Endothelial cell of umbilical vein (primary cell): ENCODE measurements at regions not wholly inside any gene's neighbourhood (a gene's known extent, or its start where the extent isn't known, plus 50 kb on each side); places are given as distances from the start of the nearest gene placed in this dataset.

ENCODE experiments used
- BruUV-seq: library from RNA; stranded (reverse); fragments of 400-500 nt; replicated peaks from 2 replicates; lab custom pipeline; 2021; lab: Mats Ljungman, UMichigan
- CTCF ChIA-PET: fragments of 300-600, 350-600 bp; sonication (Branson Sonifier 250); formaldehyde crosslinking; loops from one replicate; lab custom pipeline; 2021; ENCODE audit warnings: antibody characterized with exemption, inconsistent platforms; lab: Charles Lee
- POLR2A ChIA-PET: fragments of 300-600, 350-600 bp; sonication (Branson Sonifier 250); formaldehyde crosslinking; loops from one replicate; lab custom pipeline; 2021; ENCODE audit warnings: antibody characterized with exemption, inconsistent platforms; lab: Charles Lee
- DNase-seq: peaks from one replicate; pipeline ENCODE4 v3.0.0-alpha.2; 2011; ENCODE audit warnings: low read depth, low spot score
- FAIRE-seq: peaks from 2 replicates; lab custom pipeline; 2011; peaks lifted over from hg19 to GRCh38; lab: Jason Lieb, UNC
- H2AFZ ChIP-seq: 2 replicates; pipeline ENCODE4 v1.6.0; 2012; ENCODE audit warnings: low read depth, low read length, control low read depth, inconsistent platforms
- H3K27ac ChIP-seq: 2 replicates; pipeline ENCODE4 v1.5.1; 2011; ENCODE audit warnings: low read depth, mild to moderate bottlenecking, control low read depth, low read length, moderate library complexity; ENCODE audit not compliant: insufficient read depth
- H3K27me3 ChIP-seq, 2 experiments: 2 replicates each; pipeline versions ENCODE4 v1.6.0 to v1.6.1; 2011; ENCODE audit warnings: low read length in 2 of 2, mixed read lengths in 1 of 2; ENCODE audit not compliant: control insufficient read depth in 2 of 2, insufficient read depth in 2 of 2
- H3K36me3 ChIP-seq, 2 experiments: 2 replicates in 1 of 2; 3 replicates in 1 of 2; pipeline ENCODE4 v1.5.1; 2011; ENCODE audit warnings: low read length in 2 of 2, mild to moderate bottlenecking in 1 of 2, moderate library complexity in 1 of 2; ENCODE audit not compliant: control insufficient read depth in 2 of 2, insufficient read depth in 2 of 2; ENCODE audit errors: extremely low read depth in 1 of 2
- H3K4me1 ChIP-seq: 3 replicates; pipeline ENCODE4 v1.5.1; 2011; ENCODE audit warnings: mild to moderate bottlenecking, low read length; ENCODE audit not compliant: control insufficient read depth, insufficient read depth; ENCODE audit errors: extremely low read depth
- H3K4me2 ChIP-seq: 2 replicates; pipeline ENCODE4 v1.6.1; 2011; ENCODE audit warnings: low read length, control low read depth, mixed read lengths; ENCODE audit not compliant: insufficient read depth
- H3K4me3 ChIP-seq, 3 experiments: fragments of 200-600 bp in 1 of 3; sonication (generic), shearing (Covaris generic) in 1 of 3; replicated peaks in 1 of 3; 2 replicates each; pipeline ENCODE4 v1.5.1; 2011 to 2016; ENCODE audit warnings: control low read depth in 3 of 3, low read length in 3 of 3, mild to moderate bottlenecking in 2 of 3, inconsistent platforms in 1 of 3, low read depth in 1 of 3, moderate library complexity in 1 of 3; ENCODE audit not compliant: insufficient read depth in 1 of 3
- H3K79me2 ChIP-seq: 2 replicates; pipeline ENCODE4 v1.6.0; 2012; ENCODE audit warnings: low read length, inconsistent platforms; ENCODE audit not compliant: control insufficient read depth, insufficient read depth
- H3K9ac ChIP-seq: replicated peaks from 2 replicates; pipeline ENCODE3; 2011; ENCODE audit warnings: low read length, control low read depth; ENCODE audit not compliant: insufficient read depth; ENCODE audit errors: extremely low read depth
- H3K9me1 ChIP-seq: replicated peaks from 3 replicates; pipeline ENCODE4 v1.6.0; 2011; ENCODE audit warnings: mild to moderate bottlenecking, low read length; ENCODE audit not compliant: control insufficient read depth, insufficient read depth; ENCODE audit errors: extremely low read depth
- H3K9me3 ChIP-seq: replicated peaks from 2 replicates; pipeline ENCODE4 v1.5.1; 2012; ENCODE audit warnings: low read length, inconsistent platforms; ENCODE audit not compliant: control insufficient read depth, insufficient read depth
- H4K20me1 ChIP-seq: replicated peaks from 2 replicates; pipeline ENCODE3; 2011; ENCODE audit warnings: mild to moderate bottlenecking, low read length; ENCODE audit not compliant: control insufficient read depth, insufficient read depth; ENCODE audit errors: extremely low read depth
- CTCF ChIP-seq, 2 donors: IDR thresholded peaks; 1 replicate in 1 of 2; 2 replicates in 1 of 2; pipeline ENCODE4 v1.5.1; 2011; ENCODE audit warnings: low read length in 2 of 2, mild to moderate bottlenecking in 2 of 2, moderate library complexity in 2 of 2, control low read depth in 1 of 2, inconsistent platforms in 1 of 2, low read depth in 1 of 2; ENCODE audit not compliant: insufficient read depth in 1 of 2; ENCODE audit errors: extremely low read depth in 1 of 2
- EZH2 ChIP-seq: IDR thresholded peaks from 2 replicates; pipeline ENCODE4 v1.6.1; 2012; ENCODE audit warnings: borderline replicate concordance, low read depth, mild to moderate bottlenecking, moderate library complexity, low read length, inconsistent platforms; ENCODE audit not compliant: severe bottlenecking
- FOS ChIP-seq: IDR thresholded peaks from 2 replicates; pipeline ENCODE4 v1.6.1; 2011; ENCODE audit warnings: mild to moderate bottlenecking, low read length, moderate library complexity, borderline replicate concordance; ENCODE audit not compliant: insufficient read depth
- GATA2 ChIP-seq: IDR thresholded peaks from 2 replicates; pipeline ENCODE4 v1.7.0; 2011; ENCODE audit warnings: low read depth, mild to moderate bottlenecking, moderate library complexity, mixed read lengths, low read length; ENCODE audit not compliant: insufficient read length, insufficient read depth
- JUN ChIP-seq: IDR thresholded peaks from 2 replicates; pipeline ENCODE4 v1.6.1; 2011; ENCODE audit warnings: borderline replicate concordance, low read depth; ENCODE audit not compliant: insufficient read length, insufficient read depth
- MAX ChIP-seq: IDR thresholded peaks from 2 replicates; pipeline ENCODE4 v1.6.1; 2011; ENCODE audit not compliant: insufficient read depth, insufficient read length
- MYC ChIP-seq: IDR thresholded peaks from one replicate; pipeline ENCODE4 v1.6.1; 2011; ENCODE audit warnings: mild to moderate bottlenecking, low read depth, low read length
- POLR2A ChIP-seq: IDR thresholded peaks from 2 replicates; pipeline ENCODE4 v1.6.1; 2012; ENCODE audit warnings: low read depth, mild to moderate bottlenecking, control low read depth, low read length
- POLR2AphosphoS5 ChIP-seq: IDR thresholded peaks from 2 replicates; pipeline ENCODE4 v1.6.1; 2012; ENCODE audit warnings: low read depth, mild to moderate bottlenecking, control low read depth, low read length, moderate library complexity; ENCODE audit not compliant: insufficient read depth
- dilution Hi-C: fragments of 300-500 bp; cut with MboI; formaldehyde crosslinking; loops from one replicate; pipeline ENCODE4 v1.15.0; 2019; ENCODE audit warnings: low sequenced_read_pairs; ENCODE audit not compliant: extremely low pct_ligation_motif_present
- intact Hi-C: fragments of 100-400 bp; cut with micrococcal nuclease; formaldehyde crosslinking; loops from one replicate; pipeline ENCODE4 v1.10.0; 2022

- TF ChIP-seq GATA2: no peak
- Histone ChIP-seq H3K4me2 (no peak overlapping the region), H3K4me3 (no peak overlapping the region), H3K27ac (no peak overlapping the region), H3K27me3 (no peaks in the 10 kb centered on the region), H3K9me3 (no peaks in the 10 kb centered on the region), H3K9ac (no peak overlapping the region), H3K79me2 (no peaks in the 10 kb centered on the region), H3K9me1 (no peaks in the 10 kb centered on the region), H2AFZ (no peak overlapping the region), H3K36me3 (no peaks in the 10 kb centered on the region), H3K4me1 (no peaks in the 10 kb centered on the region), H4K20me1 (no peaks in the 10 kb centered on the region)
- BruUV-seq: no TSS peak
- intact Hi-C loops (no loop called here), dilution Hi-C loops (no loop called here)
- POLR2A ChIA-PET: no interaction called here
- CTCF ChIA-PET: interaction anchor here (0.8 kb wide), 1 partner anchor 16 kb away, joined by 3 read pairs; no protein-coding TSS in a partner anchor
- DNase-seq (no peak), FAIRE-seq (no peak)
Observed at GRCh38 chr2:48175254-48175653, 139.2 kb upstream of the FOXN2 start.

GRCh38 chr2:48175656-48176055, 138.8 kb upstream of the FOXN2 start:
- Histone ChIP-seq H3K9ac (no peak overlapping the region), H3K4me1 (no peaks in the 10 kb centered on the region), H3K27ac (no peak overlapping the region), H2AFZ (no peak overlapping the region), H4K20me1 (no peaks in the 10 kb centered on the region), H3K4me3 (no peak overlapping the region), H3K9me3 (no peaks in the 10 kb centered on the region), H3K4me2 (no peak overlapping the region), H3K9me1 (no peaks in the 10 kb centered on the region), H3K79me2 (no peaks in the 10 kb centered on the region), H3K36me3 (no peaks in the 10 kb centered on the region), H3K27me3 (no peaks in the 10 kb centered on the region)
- POLR2A ChIA-PET: no interaction called here
- dilution Hi-C loops: no loop called here
- TF ChIP-seq POLR2AphosphoS5 (no peak), EZH2 (no peak), JUN (no peak), CTCF (IDR thresholded peaks at IDR 0.05; ENCODE audit: extremely low read depth in 1 of 2, insufficient read depth in 1 of 2, low read depth in 1 of 2, low read length in 2 of 2) (no peak), POLR2A (no peak), GATA2 (no peak), MAX (no peak), FOS (no peak), MYC (no peak)
- CTCF ChIA-PET: interaction anchor here (0.8 kb wide), 1 partner anchor 15 kb away, joined by 3 read pairs; no protein-coding TSS in a partner anchor
- FAIRE-seq (no peak), DNase-seq (no peak)
- no TSS peak for BruUV-seq
- intact Hi-C loops: no loop called here
